ENCODE measurements at regions not wholly inside any gene's neighbourhood (a gene's known extent, or its start where the extent isn't known, plus 50 kb on each side); places are given as distances from the start of the nearest gene placed in this dataset.
A peak's percentile ranks its signal among the peaks of the same experiment; 100 is the strongest.

DNA sequence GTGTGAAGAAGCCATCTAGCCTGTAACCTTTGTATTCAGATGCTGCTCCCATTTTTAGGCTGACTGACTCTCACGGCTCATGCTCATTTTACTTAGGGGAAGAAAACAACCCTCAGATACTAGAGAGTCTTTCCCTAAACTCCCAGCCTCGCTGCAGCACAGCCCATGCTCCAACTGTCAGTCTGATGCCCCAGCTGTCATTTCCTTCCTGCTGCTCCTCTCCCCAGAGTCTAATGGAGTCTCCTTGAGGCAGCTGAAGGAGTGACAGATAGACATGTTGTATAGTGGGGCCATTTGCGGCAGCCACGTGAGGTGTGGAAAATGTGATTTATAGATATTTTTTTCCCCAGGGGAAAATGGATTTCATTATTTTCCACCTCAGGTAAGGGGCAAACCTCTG, 59.2 kb upstream of the OLFM4 start:
- no peak overlapping the region for H3K4me3 ChIP-seq (ENCODE audit: low read length, poor library complexity, severe bottlenecking)
- H3K36me3 ChIP-seq (ENCODE audit: insufficient read depth, low read length): no peaks in the 10 kb centered on the region
- H2AFZ ChIP-seq (ENCODE audit: low read length): no peak overlapping the region
- peak overlapping the region; percentile 30 for H3K4me2 ChIP-seq (ENCODE audit: low read depth, low read length, poor library complexity, severe bottlenecking)
- no peaks in the 10 kb centered on the region for H3K79me2 ChIP-seq (ENCODE audit: insufficient read depth, low read length)
- H3K27me3 ChIP-seq (ENCODE audit: insufficient read depth, low read length, poor library complexity, severe bottlenecking): no peaks in the 10 kb centered on the region
- H3F3A ChIP-seq (ENCODE audit: low read depth): no peaks in the 10 kb centered on the region
- no peak overlapping the region for H3K9ac ChIP-seq (ENCODE audit: low read depth, low read length, poor library complexity, severe bottlenecking)
- no peak for TF ChIP-seq EZH2phosphoT487 (IDR thresholded peaks at IDR 0.05; ENCODE audit: borderline replicate concordance)
- TF ChIP-seq, protein P1, sequence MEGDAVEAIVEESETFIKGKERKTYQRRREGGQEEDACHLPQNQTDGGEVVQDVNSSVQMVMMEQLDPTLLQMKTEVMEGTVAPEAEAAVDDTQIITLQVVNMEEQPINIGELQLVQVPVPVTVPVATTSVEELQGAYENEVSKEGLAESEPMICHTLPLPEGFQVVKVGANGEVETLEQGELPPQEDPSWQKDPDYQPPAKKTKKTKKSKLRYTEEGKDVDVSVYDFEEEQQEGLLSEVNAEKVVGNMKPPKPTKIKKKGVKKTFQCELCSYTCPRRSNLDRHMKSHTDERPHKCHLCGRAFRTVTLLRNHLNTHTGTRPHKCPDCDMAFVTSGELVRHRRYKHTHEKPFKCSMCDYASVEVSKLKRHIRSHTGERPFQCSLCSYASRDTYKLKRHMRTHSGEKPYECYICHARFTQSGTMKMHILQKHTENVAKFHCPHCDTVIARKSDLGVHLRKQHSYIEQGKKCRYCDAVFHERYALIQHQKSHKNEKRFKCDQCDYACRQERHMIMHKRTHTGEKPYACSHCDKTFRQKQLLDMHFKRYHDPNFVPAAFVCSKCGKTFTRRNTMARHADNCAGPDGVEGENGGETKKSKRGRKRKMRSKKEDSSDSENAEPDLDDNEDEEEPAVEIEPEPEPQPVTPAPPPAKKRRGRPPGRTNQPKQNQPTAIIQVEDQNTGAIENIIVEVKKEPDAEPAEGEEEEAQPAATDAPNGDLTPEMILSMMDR (conservative IDR thresholded peaks at IDR 0.05; ENCODE audit: low read length): no peak
- H4K20me1 ChIP-seq (ENCODE audit: insufficient read depth, low read length, poor library complexity, severe bottlenecking): no peaks in the 10 kb centered on the region
- no peaks in the 10 kb centered on the region for H3K9me3 ChIP-seq (ENCODE audit: insufficient read depth, low read depth, low read length)
- peaks cover 7% of the 10 kb centered on the region for H3K4me1 ChIP-seq (ENCODE audit: insufficient read depth, low read length, poor library complexity, severe bottlenecking)
- H3K9me2 ChIP-seq (replicated peaks; ENCODE audit: low read depth, low read length): no peaks in the 10 kb centered on the region

DNA sequence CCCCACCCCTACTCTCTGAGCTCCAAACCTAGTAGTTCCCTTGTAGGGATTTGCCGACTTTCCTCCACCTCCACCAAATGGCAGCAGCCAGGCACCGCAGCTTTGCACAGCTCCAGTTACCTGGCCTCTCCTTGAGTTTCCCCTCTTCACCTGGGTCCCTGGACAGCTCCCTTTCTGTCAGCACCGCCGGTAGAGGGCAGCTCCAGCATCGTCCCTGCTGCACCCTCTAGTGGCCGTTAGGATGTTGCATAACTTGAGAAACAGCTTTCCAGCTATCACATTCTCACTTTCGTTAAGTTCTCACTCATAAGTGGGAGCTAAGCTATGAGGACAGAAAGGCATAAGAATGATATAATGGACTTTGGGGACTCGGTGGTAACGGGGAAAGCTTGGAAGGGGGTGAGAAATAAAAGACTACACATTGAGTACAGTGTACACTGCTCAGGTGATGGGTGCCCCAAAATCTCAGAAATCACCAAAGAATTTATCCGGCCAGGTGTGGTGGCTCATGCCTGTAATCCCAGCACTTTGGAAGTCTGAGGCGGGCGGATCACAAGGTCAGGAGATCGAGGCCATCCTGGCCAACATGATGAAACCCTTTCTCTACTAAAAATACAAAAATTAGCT, 60.4 kb upstream of the OLFM4 start:
- Histone ChIP-seq H3K36me3 (ENCODE audit: insufficient read depth, low read length) (no peaks in the 10 kb centered on the region), H3K4me3 (ENCODE audit: low read length, poor library complexity, severe bottlenecking) (no peak overlapping the region), H2AFZ (ENCODE audit: low read length) (no peak overlapping the region), H3F3A (ENCODE audit: low read depth) (no peaks in the 10 kb centered on the region), H3K4me1 (ENCODE audit: insufficient read depth, low read length, poor library complexity, severe bottlenecking) (peaks cover 7% of the 10 kb centered on the region), H3K9ac (ENCODE audit: low read depth, low read length, poor library complexity, severe bottlenecking) (no peak overlapping the region), H3K9me3 (ENCODE audit: insufficient read depth, low read depth, low read length) (no peaks in the 10 kb centered on the region), H4K20me1 (ENCODE audit: insufficient read depth, low read length, poor library complexity, severe bottlenecking) (no peaks in the 10 kb centered on the region), H3K4me2 (ENCODE audit: low read depth, low read length, poor library complexity, severe bottlenecking) (no peak overlapping the region), H3K27me3 (ENCODE audit: insufficient read depth, low read length, poor library complexity, severe bottlenecking) (no peaks in the 10 kb centered on the region), H3K9me2 (replicated peaks; ENCODE audit: low read depth, low read length) (no peaks in the 10 kb centered on the region), H3K79me2 (ENCODE audit: insufficient read depth, low read length) (no peaks in the 10 kb centered on the region)
- TF ChIP-seq, protein P1 (conservative IDR thresholded peaks at IDR 0.05; ENCODE audit: low read length): peak; percentile 99
- TF ChIP-seq EZH2phosphoT487 (IDR thresholded peaks at IDR 0.05; ENCODE audit: borderline replicate concordance): no peak

DNA sequence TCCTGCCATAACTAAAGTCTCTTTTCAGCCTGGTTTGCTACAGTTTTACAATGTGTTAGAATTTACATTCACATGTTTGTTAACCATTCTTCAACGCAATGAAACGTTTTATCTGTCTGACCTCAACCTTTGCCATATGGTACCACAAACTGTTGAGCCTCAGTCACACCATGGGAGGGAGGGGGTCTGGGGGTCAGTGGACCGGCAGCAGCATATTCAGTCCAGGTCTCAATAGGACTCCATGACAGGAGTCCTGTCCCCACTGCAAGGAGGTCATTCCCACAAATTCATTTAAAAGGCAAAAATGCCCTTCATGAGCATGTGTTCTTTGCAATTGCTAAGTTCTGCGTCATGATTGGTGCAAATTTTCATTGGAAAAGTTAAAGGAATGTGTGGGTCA, 66.6 kb upstream of the OLFM4 start:
- Histone ChIP-seq H3K9ac (ENCODE audit: low read depth, low read length, poor library complexity, severe bottlenecking) (no peak overlapping the region), H3F3A (ENCODE audit: low read depth) (no peaks in the 10 kb centered on the region), H3K36me3 (ENCODE audit: insufficient read depth, low read length) (no peaks in the 10 kb centered on the region), H4K20me1 (ENCODE audit: insufficient read depth, low read length, poor library complexity, severe bottlenecking) (no peaks in the 10 kb centered on the region), H3K27me3 (ENCODE audit: insufficient read depth, low read length, poor library complexity, severe bottlenecking) (no peaks in the 10 kb centered on the region), H3K4me3 (ENCODE audit: low read length, poor library complexity, severe bottlenecking) (no peak overlapping the region), H3K9me3 (ENCODE audit: insufficient read depth, low read depth, low read length) (no peaks in the 10 kb centered on the region), H3K9me2 (replicated peaks; ENCODE audit: low read depth, low read length) (no peaks in the 10 kb centered on the region), H3K4me2 (ENCODE audit: low read depth, low read length, poor library complexity, severe bottlenecking) (no peak overlapping the region), H3K79me2 (ENCODE audit: insufficient read depth, low read length) (no peaks in the 10 kb centered on the region), H2AFZ (ENCODE audit: low read length) (no peak overlapping the region), H3K4me1 (ENCODE audit: insufficient read depth, low read length, poor library complexity, severe bottlenecking) (no peaks in the 10 kb centered on the region)
- TF ChIP-seq, protein P1 (conservative IDR thresholded peaks at IDR 0.05; ENCODE audit: low read length): no peak
- TF ChIP-seq EZH2phosphoT487 (IDR thresholded peaks at IDR 0.05; ENCODE audit: borderline replicate concordance): no peak

Measured in Loucy (cell line).